Chondrocyte (in vitro differentiated cells): ENCODE measurements at regions not wholly inside any gene's neighbourhood (a gene's known extent, or its start where the extent isn't known, plus 50 kb on each side); places are given as distances from the start of the nearest gene placed in this dataset.

ENCODE experiments used
- DNase-seq: peaks from one replicate; pipeline ENCODE4 v3.0.0; 2021; ENCODE audit warnings: mixed read lengths, low spot score
- H3K27ac Mint-ChIP-seq: one replicate; pipeline ENCODE4 v1.8.0; 2021; ENCODE audit warnings: mild to moderate bottlenecking, moderate library complexity, mixed read lengths; ENCODE audit not compliant: unreplicated experiment
- H3K27me3 Mint-ChIP-seq: 2 replicates; pipeline ENCODE4 v1.8.0; 2021; ENCODE audit warnings: low read depth, mixed read lengths
- H3K36me3 Mint-ChIP-seq: 2 replicates; pipeline ENCODE4 v1.8.0; 2021; ENCODE audit warnings: low read depth, mixed read lengths
- H3K4me1 Mint-ChIP-seq: 2 replicates; pipeline ENCODE4 v1.8.0; 2021; ENCODE audit warnings: low read depth, mild to moderate bottlenecking, mixed read lengths
- H3K4me3 Mint-ChIP-seq: one replicate; pipeline ENCODE4 v1.8.0; 2021; ENCODE audit warnings: mild to moderate bottlenecking, moderate library complexity, mixed read lengths; ENCODE audit not compliant: unreplicated experiment
- H3K9me3 Mint-ChIP-seq: 2 replicates; pipeline ENCODE4 v1.8.0; 2021; ENCODE audit warnings: low read depth, mixed read lengths
- CTCF ChIP-seq: fragments of 200-600 bp; sonication (generic); IDR thresholded peaks from 2 replicates; pipeline ENCODE4 v1.5.0; 2021; ENCODE audit warnings: antibody characterized with exemption, mild to moderate bottlenecking, moderate library complexity

DNA sequence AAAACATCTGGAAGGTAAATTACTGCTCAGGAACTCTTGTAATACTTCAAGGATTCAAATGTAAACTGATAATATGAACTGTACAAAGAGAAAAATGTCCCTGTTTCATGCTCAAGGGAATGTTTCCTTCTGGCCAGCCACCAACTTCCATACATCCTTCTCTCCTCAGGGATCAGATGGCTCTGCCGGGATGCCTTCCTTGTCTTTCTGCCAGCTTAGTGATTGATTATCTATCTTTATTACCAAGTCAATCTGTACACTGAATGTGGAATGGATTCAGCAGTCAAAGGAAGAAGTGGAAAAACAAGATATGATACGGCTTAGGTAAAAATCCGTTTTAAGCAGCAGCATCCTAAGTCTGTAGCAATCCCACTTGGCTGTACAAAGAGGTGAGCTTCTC lies 178.3 kb downstream of the PTN start:
- no peaks in the 10 kb centered on the region for H3K27me3 Mint-ChIP-seq
- no peak for DNase-seq
- peaks cover 2% of the 10 kb centered on the region for H3K9me3 Mint-ChIP-seq
- H3K4me3 Mint-ChIP-seq, result no peak overlapping the region
- H3K27ac Mint-ChIP-seq, result no peak overlapping the region
- no peaks in the 10 kb centered on the region for H3K36me3 Mint-ChIP-seq
- H3K4me1 Mint-ChIP-seq, result peaks cover 21% of the 10 kb centered on the region
- TF ChIP-seq CTCF, result no peak

- Mint-ChIP-seq H3K4me3 (no peak overlapping the region), H3K27ac (no peak overlapping the region), H3K4me1 (peaks cover 18% of the 10 kb centered on the region), H3K27me3 (no peaks in the 10 kb centered on the region), H3K36me3 (no peaks in the 10 kb centered on the region), H3K9me3 (peaks cover 2% of the 10 kb centered on the region)
- peak; percentile 79 for DNase-seq
- TF ChIP-seq CTCF, result no peak
These were observed 179.3 kb downstream of the PTN start for GRCh38 chr7:137164251-137164650.

DNA sequence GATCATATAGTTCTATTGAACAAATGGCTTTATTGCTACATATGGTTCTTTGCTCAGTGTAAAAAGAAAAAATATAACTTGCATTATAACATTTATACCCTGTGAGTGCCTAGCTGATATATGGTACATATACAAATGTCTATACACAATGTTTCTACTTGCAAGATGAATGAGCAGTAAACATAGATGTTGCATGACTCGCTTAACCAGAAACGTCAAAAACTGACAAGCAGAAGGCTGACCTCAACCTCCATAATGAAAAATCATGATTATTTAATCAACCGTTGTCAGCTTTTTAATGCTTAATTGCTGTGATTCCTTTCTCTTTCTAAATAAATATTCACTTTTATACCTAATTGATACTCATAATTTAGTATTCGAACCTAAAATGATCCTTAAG lies 183.3 kb downstream of the PTN start:
- no peak for TF ChIP-seq CTCF

DNA sequence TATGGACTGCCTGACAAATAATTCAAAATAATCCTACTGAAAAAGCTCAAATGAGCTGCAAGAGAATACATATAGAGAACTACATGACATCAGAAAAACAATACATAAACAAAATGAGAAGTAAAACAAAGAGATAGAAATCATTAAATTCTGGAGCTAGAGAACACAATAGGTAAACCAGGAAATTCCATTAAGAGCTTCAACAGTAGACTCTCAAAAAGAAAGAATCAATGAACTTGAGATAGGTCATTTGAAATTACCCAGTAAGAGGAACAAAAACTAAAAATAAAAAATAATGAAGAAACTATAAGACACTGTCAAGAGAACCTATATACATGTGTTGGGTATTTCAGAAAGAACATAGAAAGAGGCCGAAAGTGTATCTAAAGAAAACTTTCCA lies 186.3 kb downstream of the PTN start:
- H3K27me3 Mint-ChIP-seq, result no peaks in the 10 kb centered on the region
- H3K9me3 Mint-ChIP-seq, result peaks cover 5% of the 10 kb centered on the region
- TF ChIP-seq CTCF, result no peak
- no peak for DNase-seq
- H3K4me3 Mint-ChIP-seq, result no peak overlapping the region
- H3K4me1 Mint-ChIP-seq, result no peaks in the 10 kb centered on the region
- no peak overlapping the region for H3K27ac Mint-ChIP-seq
- no peaks in the 10 kb centered on the region for H3K36me3 Mint-ChIP-seq

More for the DNA sequence above, 183.3 kb downstream of the PTN start:
- no peak for DNase-seq
- H3K9me3 Mint-ChIP-seq, result peaks cover 7% of the 10 kb centered on the region
- H3K4me1 Mint-ChIP-seq, result peaks cover 4% of the 10 kb centered on the region
- no peak overlapping the region for H3K4me3 Mint-ChIP-seq
- no peaks in the 10 kb centered on the region for H3K27me3 Mint-ChIP-seq
- no peak overlapping the region for H3K27ac Mint-ChIP-seq
- no peaks in the 10 kb centered on the region for H3K36me3 Mint-ChIP-seq

GRCh38 chr7:137151690-137152052 lies 191.9 kb downstream of the PTN start:
- no peak overlapping the region for H3K27ac Mint-ChIP-seq
- no peaks in the 10 kb centered on the region for H3K36me3 Mint-ChIP-seq
- H3K9me3 Mint-ChIP-seq, result no peaks in the 10 kb centered on the region
- H3K4me3 Mint-ChIP-seq, result no peak overlapping the region
- no peaks in the 10 kb centered on the region for H3K27me3 Mint-ChIP-seq
- TF ChIP-seq CTCF, result no peak
- peaks cover 16% of the 10 kb centered on the region for H3K4me1 Mint-ChIP-seq
- DNase-seq, result no peak
